GM19463 (cell line): ENCODE measurements at regions not wholly inside any gene's neighbourhood (a gene's known extent, or its start where the extent isn't known, plus 50 kb on each side); places are given as distances from the start of the nearest gene placed in this dataset.
"Not testable (repeated sequence)": the region's sequence is repeated elsewhere in the genome, so short reads cannot be mapped to it uniquely, and the experiment has no call there.

ENCODE experiments used
- ATAC-seq: cut with Tn5 transposase; IDR thresholded peaks from one replicate; pipeline ENCODE4 v1.9.1; 2021; ENCODE audit warnings: mild to moderate bottlenecking, moderate library complexity; ENCODE audit not compliant: unreplicated experiment

- no peak for ATAC-seq
Observed at GRCh38 chr6:21740376-21741124, 147.0 kb downstream of the SOX4 start.

GRCh38 chr6:21741221-21742109 lies 147.9 kb downstream of the SOX4 start:
- ATAC-seq = no peak

GRCh38 chr6:21742238-21742660 lies 148.7 kb downstream of the SOX4 start:
- no peak for ATAC-seq

GRCh38 chr6:21744331-21744730 lies 150.8 kb downstream of the SOX4 start:
- ATAC-seq = no peak

- no peak for ATAC-seq
Observed at GRCh38 chr6:21745543-21746337, 152.2 kb downstream of the SOX4 start.

- ATAC-seq = no peak
Observed at GRCh38 chr6:21747441-21747840, 153.9 kb downstream of the SOX4 start.

GRCh38 chr6:21748343-21749056 lies 154.9 kb downstream of the SOX4 start:
- no peak for ATAC-seq

- ATAC-seq = no peak
Observed at GRCh38 chr6:21749754-21750153, 156.2 kb downstream of the SOX4 start.

- no peak for ATAC-seq
Observed at GRCh38 chr6:21750575-21750974, 157.0 kb downstream of the SOX4 start.

- ATAC-seq = no peak
Observed at GRCh38 chr6:21751608-21752007, 158.1 kb downstream of the SOX4 start.

- ATAC-seq = no peak
Observed at GRCh38 chr6:21752054-21752811, 158.7 kb downstream of the SOX4 start.

GRCh38 chr6:21753241-21754108 lies 159.9 kb downstream of the SOX4 start:
- no peak for ATAC-seq

- ATAC-seq = peak; percentile 59
Observed at GRCh38 chr6:21754891-21755290, 161.3 kb downstream of the SOX4 start.

- ATAC-seq = no peak
Observed at GRCh38 chr6:21756487-21756886, 162.9 kb downstream of the SOX4 start.

- ATAC-seq = not testable (repeated sequence)
Observed at GRCh38 chr6:21757392-21757791, 163.8 kb downstream of the SOX4 start.

- no peak for ATAC-seq
Observed at GRCh38 chr6:21759721-21760120, 166.2 kb downstream of the SOX4 start.

GRCh38 chr6:21761053-21761730 lies 167.6 kb downstream of the SOX4 start:
- not testable (repeated sequence) for ATAC-seq

GRCh38 chr6:21764989-21765388 lies 171.4 kb downstream of the SOX4 start:
- no peak for ATAC-seq
